ENCODE measurements at regions not wholly inside any gene's neighbourhood (a gene's known extent, or its start where the extent isn't known, plus 50 kb on each side); places are given as distances from the start of the nearest gene placed in this dataset.

- TF ChIP-seq, protein P1, sequence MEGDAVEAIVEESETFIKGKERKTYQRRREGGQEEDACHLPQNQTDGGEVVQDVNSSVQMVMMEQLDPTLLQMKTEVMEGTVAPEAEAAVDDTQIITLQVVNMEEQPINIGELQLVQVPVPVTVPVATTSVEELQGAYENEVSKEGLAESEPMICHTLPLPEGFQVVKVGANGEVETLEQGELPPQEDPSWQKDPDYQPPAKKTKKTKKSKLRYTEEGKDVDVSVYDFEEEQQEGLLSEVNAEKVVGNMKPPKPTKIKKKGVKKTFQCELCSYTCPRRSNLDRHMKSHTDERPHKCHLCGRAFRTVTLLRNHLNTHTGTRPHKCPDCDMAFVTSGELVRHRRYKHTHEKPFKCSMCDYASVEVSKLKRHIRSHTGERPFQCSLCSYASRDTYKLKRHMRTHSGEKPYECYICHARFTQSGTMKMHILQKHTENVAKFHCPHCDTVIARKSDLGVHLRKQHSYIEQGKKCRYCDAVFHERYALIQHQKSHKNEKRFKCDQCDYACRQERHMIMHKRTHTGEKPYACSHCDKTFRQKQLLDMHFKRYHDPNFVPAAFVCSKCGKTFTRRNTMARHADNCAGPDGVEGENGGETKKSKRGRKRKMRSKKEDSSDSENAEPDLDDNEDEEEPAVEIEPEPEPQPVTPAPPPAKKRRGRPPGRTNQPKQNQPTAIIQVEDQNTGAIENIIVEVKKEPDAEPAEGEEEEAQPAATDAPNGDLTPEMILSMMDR (IDR thresholded peaks at IDR 0.05; ENCODE audit: insufficient read depth, low read length), result no peak
- TF ChIP-seq POLR2AphosphoS5 (IDR thresholded peaks at IDR 0.05; ENCODE audit: low read depth), result no peak
- TF ChIP-seq, protein P2, sequence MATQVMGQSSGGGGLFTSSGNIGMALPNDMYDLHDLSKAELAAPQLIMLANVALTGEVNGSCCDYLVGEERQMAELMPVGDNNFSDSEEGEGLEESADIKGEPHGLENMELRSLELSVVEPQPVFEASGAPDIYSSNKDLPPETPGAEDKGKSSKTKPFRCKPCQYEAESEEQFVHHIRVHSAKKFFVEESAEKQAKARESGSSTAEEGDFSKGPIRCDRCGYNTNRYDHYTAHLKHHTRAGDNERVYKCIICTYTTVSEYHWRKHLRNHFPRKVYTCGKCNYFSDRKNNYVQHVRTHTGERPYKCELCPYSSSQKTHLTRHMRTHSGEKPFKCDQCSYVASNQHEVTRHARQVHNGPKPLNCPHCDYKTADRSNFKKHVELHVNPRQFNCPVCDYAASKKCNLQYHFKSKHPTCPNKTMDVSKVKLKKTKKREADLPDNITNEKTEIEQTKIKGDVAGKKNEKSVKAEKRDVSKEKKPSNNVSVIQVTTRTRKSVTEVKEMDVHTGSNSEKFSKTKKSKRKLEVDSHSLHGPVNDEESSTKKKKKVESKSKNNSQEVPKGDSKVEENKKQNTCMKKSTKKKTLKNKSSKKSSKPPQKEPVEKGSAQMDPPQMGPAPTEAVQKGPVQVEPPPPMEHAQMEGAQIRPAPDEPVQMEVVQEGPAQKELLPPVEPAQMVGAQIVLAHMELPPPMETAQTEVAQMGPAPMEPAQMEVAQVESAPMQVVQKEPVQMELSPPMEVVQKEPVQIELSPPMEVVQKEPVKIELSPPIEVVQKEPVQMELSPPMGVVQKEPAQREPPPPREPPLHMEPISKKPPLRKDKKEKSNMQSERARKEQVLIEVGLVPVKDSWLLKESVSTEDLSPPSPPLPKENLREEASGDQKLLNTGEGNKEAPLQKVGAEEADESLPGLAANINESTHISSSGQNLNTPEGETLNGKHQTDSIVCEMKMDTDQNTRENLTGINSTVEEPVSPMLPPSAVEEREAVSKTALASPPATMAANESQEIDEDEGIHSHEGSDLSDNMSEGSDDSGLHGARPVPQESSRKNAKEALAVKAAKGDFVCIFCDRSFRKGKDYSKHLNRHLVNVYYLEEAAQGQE (IDR thresholded peaks at IDR 0.05; ENCODE audit: insufficient replicate concordance, low read depth), result no peak
- TF ChIP-seq SPI1 (IDR thresholded peaks at IDR 0.05; ENCODE audit: borderline replicate concordance, low read depth), result no peak
- TF ChIP-seq GABPA (IDR thresholded peaks at IDR 0.05; ENCODE audit: low read depth), result no peak
These were observed 145.3 kb upstream of the IQSEC1 start for GRCh38 chr3:13218541-13218908.

Measured in HL-60 (cell line).